ENCODE measurements at regions not wholly inside any gene's neighbourhood (a gene's known extent, or its start where the extent isn't known, plus 50 kb on each side); places are given as distances from the start of the nearest gene placed in this dataset.
"Not testable (repeated sequence)": the region's sequence is repeated elsewhere in the genome, so short reads cannot be mapped to it uniquely, and the experiment has no call there.

- TF ChIP-seq CTCF (IDR thresholded peaks at IDR 0.05) = no peak
- TF ChIP-seq ZFX (IDR thresholded peaks at IDR 0.05; ENCODE audit: borderline replicate concordance) = no peak
These were observed 308.4 kb upstream of the GCFC2 start for GRCh38 chr2:76019128-76019527.

DNA sequence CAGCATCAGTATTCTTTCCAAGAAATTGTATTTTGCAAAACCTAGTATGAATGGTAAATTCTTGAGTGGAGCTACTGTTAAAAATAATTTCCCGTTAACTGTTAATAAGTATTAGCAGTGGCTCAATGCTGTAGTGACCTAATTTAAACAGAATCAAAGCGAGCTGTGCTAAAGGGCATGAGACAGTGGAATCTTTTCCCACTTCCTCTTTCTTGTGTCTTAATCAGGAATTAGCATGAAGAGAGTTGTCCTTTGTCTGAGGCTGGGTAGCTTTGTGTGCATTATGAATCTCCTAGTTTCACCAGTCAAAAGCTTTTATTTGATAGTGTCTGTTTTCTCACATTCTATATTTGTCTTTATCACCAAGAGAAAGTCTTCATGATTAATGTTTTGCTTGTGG, 298.8 kb upstream of the GCFC2 start:
- no peak overlapping the region for H3K27ac ChIP-seq
- no peak for TF ChIP-seq CTCF (IDR thresholded peaks at IDR 0.05)
- TF ChIP-seq ZFX (IDR thresholded peaks at IDR 0.05; ENCODE audit: borderline replicate concordance) = no peak

More at GRCh38 chr2:76019128-76019527, 308.4 kb upstream of the GCFC2 start:
- H3K27ac ChIP-seq = no peak overlapping the region

DNA sequence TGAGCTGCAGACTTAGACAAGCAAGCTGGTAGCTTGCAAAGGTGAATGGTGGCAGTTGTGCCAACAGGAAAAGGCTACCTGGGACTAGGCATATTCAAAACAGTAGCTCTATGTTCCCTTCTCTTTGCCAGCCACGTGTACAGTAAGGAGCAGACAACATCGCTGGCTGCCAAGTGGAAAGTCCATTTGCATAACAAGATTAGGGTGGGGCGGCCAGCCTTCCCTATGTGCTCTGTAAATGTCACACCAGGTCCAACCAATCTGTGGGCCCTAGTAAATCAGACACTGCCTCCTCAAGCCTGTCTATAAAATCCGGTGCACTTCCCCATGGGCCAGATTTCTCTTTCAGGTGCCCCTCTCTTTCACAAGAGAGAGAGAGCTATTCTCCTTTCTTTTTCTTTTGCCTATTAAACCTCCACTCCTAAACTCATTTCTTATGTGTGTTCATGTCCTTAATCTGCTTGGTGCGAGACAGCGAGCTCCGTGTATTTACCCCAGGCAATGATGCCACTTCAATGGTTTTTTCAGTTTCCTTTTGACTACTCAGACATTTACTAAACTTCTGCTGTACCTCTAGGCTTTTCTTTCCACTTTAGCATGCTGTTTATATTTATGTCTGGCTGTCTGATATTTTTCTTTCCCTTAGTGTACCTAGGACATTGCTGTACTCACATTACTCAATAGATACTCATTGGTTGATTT, 297.4 kb upstream of the GCFC2 start:
- peak overlapping the region; percentile 41; the same call in 1 of the 2 replicates for H3K27ac ChIP-seq
- no peak for TF ChIP-seq CTCF (IDR thresholded peaks at IDR 0.05)

- TF ChIP-seq CTCF (IDR thresholded peaks at IDR 0.05) (no peak), ZFX (IDR thresholded peaks at IDR 0.05; ENCODE audit: borderline replicate concordance) (no peak)
- H3K27ac ChIP-seq = no peak overlapping the region
These were observed 289.7 kb upstream of the GCFC2 start for GRCh38 chr2:76000425-76000824.

DNA sequence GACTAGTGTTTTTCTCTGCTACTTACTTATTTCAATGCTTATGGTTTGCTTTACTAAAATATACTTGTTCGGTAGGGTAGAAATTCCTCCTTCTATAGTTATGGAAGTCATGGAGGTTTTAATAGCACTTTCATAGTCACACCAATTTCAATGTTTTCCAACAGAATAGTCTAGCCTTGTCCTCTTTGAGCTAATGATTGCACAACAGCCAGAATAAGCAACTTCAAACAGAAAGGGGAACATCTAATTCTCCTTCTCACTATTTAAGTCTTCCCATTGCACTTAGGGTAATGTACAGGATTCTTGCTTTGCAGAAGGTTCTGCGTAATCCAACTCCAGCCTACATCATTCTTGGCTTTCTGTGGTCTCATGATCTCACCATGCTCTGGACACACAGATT, 287.7 kb upstream of the GCFC2 start:
- TF ChIP-seq CTCF (IDR thresholded peaks at IDR 0.05) = no peak
- TF ChIP-seq ZFX (IDR thresholded peaks at IDR 0.05; ENCODE audit: borderline replicate concordance) = no peak
- no peak overlapping the region for H3K27ac ChIP-seq

GRCh38 chr2:75994759-75995158, 284.0 kb upstream of the GCFC2 start:
- no peak for TF ChIP-seq CTCF (IDR thresholded peaks at IDR 0.05)
- TF ChIP-seq ZFX (IDR thresholded peaks at IDR 0.05; ENCODE audit: borderline replicate concordance) = no peak
- no peak overlapping the region for H3K27ac ChIP-seq

DNA sequence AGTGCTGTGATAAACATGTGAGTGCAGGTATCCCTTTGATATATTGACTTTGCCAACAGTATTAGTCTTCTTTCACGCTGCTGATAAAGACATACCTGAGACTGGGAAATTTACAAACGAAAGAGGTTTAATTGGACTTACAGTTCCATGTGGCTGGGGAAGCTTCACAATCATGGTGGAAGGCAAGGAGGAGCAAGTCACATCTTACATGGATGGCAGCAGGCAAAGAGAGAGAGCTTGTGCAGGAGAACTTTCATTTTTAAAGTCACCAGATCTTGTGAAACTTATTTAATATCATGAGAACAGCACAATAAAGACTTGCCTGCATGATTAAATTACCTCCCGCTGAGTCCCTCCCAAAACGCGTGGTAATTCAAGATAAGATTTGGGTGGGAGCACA, 277.9 kb upstream of the GCFC2 start:
- not testable (repeated sequence) for H3K27ac ChIP-seq

GRCh38 chr2:75986617-75987016, 275.9 kb upstream of the GCFC2 start:
- no peak overlapping the region for H3K27ac ChIP-seq
- TF ChIP-seq ZFX (IDR thresholded peaks at IDR 0.05; ENCODE audit: borderline replicate concordance) = no peak
- no peak for TF ChIP-seq CTCF (IDR thresholded peaks at IDR 0.05)
